ENCODE measurements at regions not wholly inside any gene's neighbourhood (a gene's known extent, or its start where the extent isn't known, plus 50 kb on each side); places are given as distances from the start of the nearest gene placed in this dataset.
"Not testable (repeated sequence)": the region's sequence is repeated elsewhere in the genome, so short reads cannot be mapped to it uniquely, and the experiment has no call there.

DNA sequence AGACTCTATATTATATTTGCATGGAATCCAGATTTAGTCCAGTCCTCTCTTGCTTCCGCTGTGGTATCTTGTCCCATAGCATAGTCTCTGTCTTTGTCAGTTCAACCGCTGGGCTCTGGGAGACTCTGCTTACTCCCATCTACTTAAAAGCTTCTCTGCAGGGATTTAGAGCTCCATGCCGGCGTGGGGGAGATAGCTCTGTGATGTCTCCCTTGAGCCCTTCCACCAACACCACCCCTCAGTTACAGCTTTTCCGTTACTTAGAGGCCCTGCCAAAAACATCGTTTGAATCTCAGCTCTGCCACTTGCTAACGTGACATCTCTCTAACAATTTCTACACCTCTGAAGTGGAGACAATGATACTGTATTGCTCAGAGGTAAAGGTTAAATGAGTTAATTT lies 306.1 kb upstream of the ZNF608 start:
- DNase-seq, result no peak

DNA sequence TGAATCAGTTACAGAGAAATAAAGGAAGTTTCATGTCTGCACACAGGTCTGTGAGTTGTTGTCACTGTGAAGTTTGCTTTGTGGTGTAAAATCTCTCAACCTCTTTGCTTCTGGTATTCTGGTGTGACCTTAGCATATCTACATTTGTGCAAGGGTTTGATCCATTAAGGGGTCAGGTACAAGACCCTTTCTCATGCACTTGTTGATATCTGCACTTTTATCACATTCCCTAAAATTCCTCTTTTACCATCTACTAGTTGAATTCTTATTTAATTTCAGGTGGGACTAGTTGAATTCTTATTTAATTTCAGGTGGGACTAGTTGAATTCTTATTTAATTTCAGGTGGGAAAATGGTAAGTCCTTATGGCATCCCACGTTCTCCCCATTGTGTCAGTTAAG lies 306.7 kb upstream of the ZNF608 start:
- no peak for DNase-seq

- no peak for DNase-seq
Observed at GRCh38 chr5:125054146-125054545, 307.7 kb upstream of the ZNF608 start.

- no peak for DNase-seq
Observed at GRCh38 chr5:125056671-125057485, 310.4 kb upstream of the ZNF608 start.

DNA sequence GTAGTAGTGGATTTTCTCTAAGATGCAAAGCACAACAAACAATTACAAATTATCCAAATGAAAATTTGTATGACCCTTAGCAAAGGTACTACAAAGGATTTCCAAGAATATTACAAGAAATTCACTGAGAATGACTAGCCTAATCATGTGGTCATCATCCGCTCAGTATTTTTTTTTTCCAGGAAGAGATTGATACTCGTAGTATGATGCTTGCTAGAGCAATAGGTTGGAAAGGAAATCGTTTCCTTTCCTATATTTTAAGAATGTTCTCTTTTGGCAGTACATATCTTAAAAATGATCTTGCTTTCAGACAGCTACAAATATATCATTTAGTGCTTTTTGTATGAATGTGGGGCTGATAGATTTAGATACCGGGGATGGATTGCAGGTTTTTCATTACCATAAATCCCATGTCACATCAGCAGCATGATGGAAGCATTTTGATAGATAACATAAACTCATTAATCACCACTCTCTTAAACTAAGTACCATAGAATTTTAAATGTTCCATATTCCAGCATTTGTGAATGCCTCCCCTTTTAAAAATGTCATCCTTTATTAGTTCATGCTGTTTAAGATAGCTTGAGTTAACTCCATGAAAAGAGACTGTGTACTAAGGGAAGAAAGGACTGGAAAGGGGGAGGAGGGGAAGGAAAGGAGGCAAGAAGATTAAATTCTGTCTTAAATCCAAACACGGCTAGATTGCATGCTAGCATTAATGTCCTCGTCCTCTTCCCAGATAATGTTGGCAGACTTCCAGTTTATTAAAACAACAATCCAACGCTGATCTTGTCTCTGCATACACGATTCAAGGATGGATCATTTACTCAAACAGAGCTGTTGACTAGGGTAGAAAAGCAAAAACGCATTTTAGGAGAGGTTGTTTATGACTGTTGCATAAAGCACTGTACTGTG lies 311.7 kb upstream of the ZNF608 start:
- no peak for DNase-seq

DNA sequence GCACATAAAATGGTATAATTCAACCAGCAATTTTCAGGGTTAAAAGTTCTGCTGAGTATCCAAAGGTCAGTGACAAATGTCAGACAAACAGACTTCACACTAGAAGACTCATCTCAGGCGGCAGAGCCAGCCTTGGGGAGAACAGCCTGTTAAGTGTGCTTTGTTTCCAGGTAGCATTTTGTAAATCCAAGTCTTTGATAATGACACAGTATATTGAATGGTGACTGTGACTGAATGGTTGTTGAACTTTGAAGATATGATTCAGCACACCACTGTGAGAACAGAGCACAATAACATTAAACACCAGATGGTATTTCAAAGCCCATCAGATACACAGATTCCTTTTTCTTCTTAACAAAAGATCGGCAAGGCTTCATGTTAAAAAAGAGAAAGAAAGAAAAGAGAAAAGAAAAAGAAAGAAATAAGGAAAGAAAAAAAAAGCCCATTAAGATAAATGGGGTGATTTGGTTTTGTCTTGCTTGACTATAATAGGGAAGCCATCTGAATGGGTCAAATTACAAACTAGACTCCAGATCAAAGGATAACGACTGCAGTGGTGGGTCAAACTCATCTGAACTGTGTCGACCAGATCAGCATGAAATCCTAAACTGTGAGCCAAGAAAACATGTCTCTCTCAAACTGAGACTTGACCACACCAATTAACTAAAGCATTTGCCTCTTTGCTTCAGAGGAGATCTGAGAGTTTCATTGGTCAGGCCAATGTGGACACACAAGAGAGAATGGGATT lies 313.0 kb upstream of the ZNF608 start:
- no peak for DNase-seq

DNA sequence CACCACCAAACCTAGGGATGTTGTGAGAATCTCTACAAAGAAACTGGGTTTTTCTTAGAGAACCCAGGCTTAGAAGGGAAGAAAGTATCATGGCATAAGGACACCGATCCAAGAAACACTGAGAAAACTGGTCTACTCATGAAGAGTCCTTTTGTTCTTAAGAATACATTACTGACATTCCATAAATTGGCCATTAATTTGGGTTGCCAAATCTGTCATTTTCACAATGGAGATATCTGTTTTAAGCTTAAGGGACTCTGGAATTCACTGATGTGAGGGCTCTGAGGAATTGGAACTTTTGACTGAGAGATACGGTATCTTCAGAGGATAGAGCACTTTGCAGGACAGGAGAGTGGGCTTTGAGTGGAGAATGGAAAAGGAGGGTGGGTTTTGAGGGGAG lies 315.3 kb upstream of the ZNF608 start:
- DNase-seq, result no peak

DNA sequence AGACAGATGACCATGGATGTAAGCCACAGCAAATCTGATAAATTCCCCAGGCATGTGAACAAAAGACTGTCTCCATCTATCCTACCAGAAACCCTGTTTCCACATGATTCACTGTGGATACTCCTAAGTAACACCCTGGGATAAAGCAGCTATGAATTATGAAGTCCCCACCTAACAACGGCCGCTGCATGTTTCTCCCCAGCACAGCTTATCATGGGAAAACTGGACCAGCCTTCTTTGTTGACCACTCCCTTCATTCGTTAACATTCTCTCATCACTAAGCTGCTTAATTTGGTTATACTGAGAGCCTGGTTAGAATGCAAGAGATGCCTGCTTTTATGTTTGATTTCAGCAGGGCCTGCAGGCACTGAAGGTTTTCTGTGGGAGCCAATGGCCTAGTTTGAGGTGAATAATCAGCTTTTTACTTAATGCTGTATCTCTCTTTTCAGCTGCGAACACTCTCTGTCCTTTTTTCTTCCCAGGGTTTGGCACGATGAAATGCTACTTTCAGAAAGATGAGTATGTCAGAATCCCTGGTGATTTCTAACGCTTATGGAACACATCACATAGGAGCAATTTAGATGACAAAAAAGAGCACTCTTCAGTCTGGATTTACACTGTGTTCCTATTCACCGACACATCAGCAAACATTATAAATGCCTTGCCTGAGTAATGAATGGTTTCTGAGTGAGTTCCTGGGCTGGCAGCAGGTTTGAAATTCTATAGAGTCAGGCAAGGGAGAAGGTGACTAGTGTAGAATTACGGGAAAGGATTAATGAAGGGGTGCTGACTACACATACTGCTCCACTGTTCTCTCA lies 318.4 kb upstream of the ZNF608 start:
- no peak for DNase-seq

DNA sequence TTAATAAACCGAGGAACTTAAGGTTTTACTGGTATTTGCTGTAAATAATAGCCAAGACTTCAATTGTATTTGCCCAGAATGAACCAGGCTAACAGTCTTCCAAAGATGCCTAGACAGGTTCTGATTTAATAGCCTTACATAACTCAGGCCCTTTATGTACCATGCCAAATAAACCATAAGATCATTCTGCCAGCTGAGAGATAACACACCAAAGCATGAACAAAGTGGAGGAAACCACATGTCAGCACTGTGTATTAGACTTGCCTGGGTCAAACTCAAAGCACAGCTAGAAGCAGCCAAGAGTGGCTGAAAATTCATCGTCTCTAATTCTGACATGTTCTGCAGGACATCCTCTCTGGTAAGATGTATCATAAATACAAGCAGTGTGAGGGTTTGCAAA lies 319.3 kb upstream of the ZNF608 start:
- DNase-seq, result no peak

GRCh38 chr5:125070961-125071360 lies 324.5 kb upstream of the ZNF608 start:
- DNase-seq, result no peak

- DNase-seq, result no peak
Observed at GRCh38 chr5:125073090-125073489, 326.7 kb upstream of the ZNF608 start.

GRCh38 chr5:125075567-125075966 lies 329.1 kb upstream of the ZNF608 start:
- DNase-seq, result no peak

- DNase-seq, result not testable (repeated sequence)
Observed at GRCh38 chr5:125079028-125079427, 332.6 kb upstream of the ZNF608 start.

- no peak for DNase-seq
Observed at GRCh38 chr5:125081101-125081500, 334.7 kb upstream of the ZNF608 start.

- no peak for DNase-seq
Observed at GRCh38 chr5:125083981-125084380, 337.5 kb upstream of the ZNF608 start.

DNA sequence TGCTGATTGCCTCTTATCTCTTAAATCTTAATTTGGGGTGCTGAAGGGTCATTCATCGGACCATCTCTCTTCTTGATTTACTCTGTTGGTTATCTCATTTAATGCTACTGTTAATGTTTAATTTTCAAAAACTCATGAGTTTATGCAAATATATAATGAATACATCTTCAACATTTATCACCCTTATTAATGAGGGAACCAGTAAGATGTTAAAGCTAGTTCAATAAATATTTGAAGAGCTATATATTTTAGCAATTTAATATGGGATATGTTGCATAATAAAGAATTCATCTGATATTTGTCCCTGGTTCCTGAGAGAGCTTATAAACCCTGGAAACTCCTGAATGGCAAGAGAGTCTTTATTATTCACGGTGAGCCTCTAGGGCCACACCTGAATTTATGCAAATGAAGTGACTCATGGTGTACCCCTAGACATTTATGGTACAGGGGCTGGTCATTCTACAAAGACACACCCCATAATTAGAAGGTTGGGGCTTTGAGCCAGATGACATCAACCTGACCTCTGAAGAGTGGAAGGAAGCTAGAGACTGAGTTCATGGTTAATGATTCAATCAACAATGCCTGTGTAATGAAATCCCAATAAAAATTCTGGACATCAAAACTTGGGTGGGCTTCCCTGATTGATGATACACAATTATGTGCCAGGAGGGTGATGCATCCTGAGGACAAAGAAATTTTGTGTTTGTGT lies 339.5 kb upstream of the ZNF608 start:
- no peak for DNase-seq

- no peak for DNase-seq
Observed at GRCh38 chr5:125088522-125089105, 342.2 kb upstream of the ZNF608 start.

GRCh38 chr5:125092138-125092537 lies 345.7 kb upstream of the ZNF608 start:
- DNase-seq, result not testable (repeated sequence)

- DNase-seq, result no peak
Observed at GRCh38 chr5:125093776-125094175, 347.3 kb upstream of the ZNF608 start.

DNA sequence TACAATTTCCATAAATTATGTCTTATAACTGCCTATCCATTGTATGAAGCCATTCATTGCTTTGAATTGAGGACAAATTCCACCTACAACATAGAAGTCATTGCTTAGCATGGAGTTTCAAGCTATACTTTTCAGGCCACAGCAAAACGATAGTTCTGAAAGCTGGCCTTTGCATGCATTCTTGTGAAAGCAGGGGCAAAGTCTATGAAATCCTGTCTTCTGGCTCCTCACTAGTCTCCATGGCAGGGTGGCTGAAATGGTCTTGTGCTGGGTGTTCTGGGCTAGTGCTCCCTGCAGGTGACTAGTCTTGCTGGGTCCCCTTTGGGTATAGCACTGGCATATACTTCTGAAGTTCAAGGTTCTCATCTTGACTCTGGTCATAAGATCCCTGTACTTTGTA lies 353.9 kb upstream of the ZNF608 start:
- no peak for DNase-seq

- DNase-seq, result no peak
Observed at GRCh38 chr5:125100951-125101350, 354.5 kb upstream of the ZNF608 start.
